Fibroblast of lung (primary cell): ENCODE measurements at regions not wholly inside any gene's neighbourhood (a gene's known extent, or its start where the extent isn't known, plus 50 kb on each side); places are given as distances from the start of the nearest gene placed in this dataset.

Experiments used
- DNase-seq, 2 donors: peaks; one replicate each; pipeline versions ENCODE4 v3.0.0 to v3.0.0-alpha.2; 2010; ENCODE audit warnings: low read depth in 2 of 2
- H2AFZ ChIP-seq: 2 replicates; pipeline ENCODE4 v1.5.1; 2012; ENCODE audit warnings: low read length, control low read depth, inconsistent platforms
- H3K27ac ChIP-seq: 2 replicates; pipeline ENCODE4 v1.5.1; 2011; ENCODE audit warnings: low read length, control low read depth; ENCODE audit not compliant: insufficient read depth
- H3K27me3 ChIP-seq: 2 replicates; pipeline ENCODE4 v1.5.1; 2011; ENCODE audit warnings: mild to moderate bottlenecking, low read length; ENCODE audit not compliant: control insufficient read depth, insufficient read depth
- H3K36me3 ChIP-seq: 2 replicates; pipeline ENCODE4 v1.5.1; 2011; ENCODE audit warnings: low read length; ENCODE audit not compliant: control insufficient read depth, insufficient read depth
- H3K4me1 ChIP-seq: 2 replicates; pipeline ENCODE4 v1.5.1; 2011; ENCODE audit warnings: low read length; ENCODE audit not compliant: control insufficient read depth, insufficient read depth; ENCODE audit errors: extremely low read depth
- H3K4me2 ChIP-seq: 2 replicates; pipeline ENCODE4 v1.5.1; 2011; ENCODE audit warnings: low read length, control low read depth; ENCODE audit not compliant: insufficient read depth; ENCODE audit errors: extremely low read depth
- H3K4me3 ChIP-seq, 4 experiments: fragments of 200-600 bp in 1 of 4; sonication (generic) in 1 of 4; replicated peaks in 1 of 4; 2 replicates each; pipeline ENCODE4 v1.5.1; 2011 to 2016; ENCODE audit warnings: low read length in 4 of 4, low read depth in 3 of 4, mild to moderate bottlenecking in 3 of 4, control low read depth in 2 of 4, inconsistent platforms in 1 of 4, mixed read lengths in 1 of 4; ENCODE audit not compliant: insufficient read depth in 1 of 4; ENCODE audit errors: control extremely low read depth in 1 of 4
- H3K79me2 ChIP-seq: 2 replicates; pipeline ENCODE4 v1.5.1; 2012; ENCODE audit warnings: mild to moderate bottlenecking, low read length, inconsistent platforms; ENCODE audit not compliant: control insufficient read depth, insufficient read depth
- H3K9ac ChIP-seq: 2 replicates; pipeline ENCODE4 v1.5.1; 2011; ENCODE audit warnings: mild to moderate bottlenecking, low read length, control low read depth; ENCODE audit not compliant: insufficient read depth
- H3K9me3 ChIP-seq: 2 replicates; pipeline ENCODE4 v1.5.1; 2012; ENCODE audit warnings: low read depth, low read length; ENCODE audit not compliant: control insufficient read depth, insufficient read depth
- H4K20me1 ChIP-seq: 2 replicates; pipeline ENCODE4 v1.5.1; 2011; ENCODE audit warnings: low read length; ENCODE audit not compliant: control insufficient read depth, insufficient read depth; ENCODE audit errors: extremely low read depth
- EZH2 ChIP-seq: IDR thresholded peaks from 2 replicates; pipeline ENCODE4 v1.5.1; 2012; ENCODE audit warnings: low read length, control low read depth, mild to moderate bottlenecking; ENCODE audit errors: missing control alignments
- TF ChIP-seq, protein P1 (sequence below), 2 donors: IDR thresholded peaks in 1 of 2; conservative IDR thresholded peaks in 1 of 2; 1 replicate in 1 of 2; 2 replicates in 1 of 2; pipeline ENCODE4 v1.5.1; 2011 to 2012; ENCODE audit warnings: low read length in 2 of 2, control low read depth in 1 of 2, inconsistent platforms in 1 of 2, low read depth in 1 of 2, mild to moderate bottlenecking in 1 of 2

DNA sequence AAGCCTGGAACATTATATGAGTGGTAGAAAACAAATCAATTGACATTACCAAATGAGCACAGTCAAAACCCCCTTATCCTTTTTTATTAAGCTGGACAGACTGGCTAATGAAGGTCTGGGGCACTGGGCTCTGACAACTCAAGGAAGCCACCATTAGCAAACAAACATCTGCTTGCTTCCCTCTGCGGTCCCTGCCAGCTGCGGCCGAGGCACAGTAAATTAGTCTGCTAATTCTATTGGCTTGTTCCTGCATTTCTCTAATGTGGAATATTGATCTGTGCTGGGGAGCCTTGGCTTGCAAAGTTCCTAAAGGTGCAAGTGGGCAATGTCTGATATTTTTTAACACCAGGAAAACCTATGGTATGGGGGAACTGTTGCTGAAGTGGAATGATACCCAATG lies 300.3 kb downstream of the MTX2 start:
- no peak for TF ChIP-seq EZH2
- TF ChIP-seq, protein P1, sequence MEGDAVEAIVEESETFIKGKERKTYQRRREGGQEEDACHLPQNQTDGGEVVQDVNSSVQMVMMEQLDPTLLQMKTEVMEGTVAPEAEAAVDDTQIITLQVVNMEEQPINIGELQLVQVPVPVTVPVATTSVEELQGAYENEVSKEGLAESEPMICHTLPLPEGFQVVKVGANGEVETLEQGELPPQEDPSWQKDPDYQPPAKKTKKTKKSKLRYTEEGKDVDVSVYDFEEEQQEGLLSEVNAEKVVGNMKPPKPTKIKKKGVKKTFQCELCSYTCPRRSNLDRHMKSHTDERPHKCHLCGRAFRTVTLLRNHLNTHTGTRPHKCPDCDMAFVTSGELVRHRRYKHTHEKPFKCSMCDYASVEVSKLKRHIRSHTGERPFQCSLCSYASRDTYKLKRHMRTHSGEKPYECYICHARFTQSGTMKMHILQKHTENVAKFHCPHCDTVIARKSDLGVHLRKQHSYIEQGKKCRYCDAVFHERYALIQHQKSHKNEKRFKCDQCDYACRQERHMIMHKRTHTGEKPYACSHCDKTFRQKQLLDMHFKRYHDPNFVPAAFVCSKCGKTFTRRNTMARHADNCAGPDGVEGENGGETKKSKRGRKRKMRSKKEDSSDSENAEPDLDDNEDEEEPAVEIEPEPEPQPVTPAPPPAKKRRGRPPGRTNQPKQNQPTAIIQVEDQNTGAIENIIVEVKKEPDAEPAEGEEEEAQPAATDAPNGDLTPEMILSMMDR (conservative IDR thresholded peaks at IDR 0.05 in 1 of 2, IDR thresholded peaks at IDR 0.05 in 1 of 2; ENCODE audit: low read depth in 1 of 2, low read length in 2 of 2), result no peak
- H3K9ac ChIP-seq, result no peak overlapping the region
- H3K4me3 ChIP-seq, result no peak overlapping the region
- no peak for DNase-seq
- no peaks in the 10 kb centered on the region for H3K36me3 ChIP-seq
- no peak overlapping the region for H3K27ac ChIP-seq
- H2AFZ ChIP-seq, result no peak overlapping the region
- H3K9me3 ChIP-seq, result no peaks in the 10 kb centered on the region
- H3K79me2 ChIP-seq, result no peaks in the 10 kb centered on the region
- H4K20me1 ChIP-seq, result no peaks in the 10 kb centered on the region
- no peak overlapping the region for H3K4me2 ChIP-seq
- peaks cover 4% of the 10 kb centered on the region for H3K27me3 ChIP-seq
- H3K4me1 ChIP-seq, result no peaks in the 10 kb centered on the region

DNA sequence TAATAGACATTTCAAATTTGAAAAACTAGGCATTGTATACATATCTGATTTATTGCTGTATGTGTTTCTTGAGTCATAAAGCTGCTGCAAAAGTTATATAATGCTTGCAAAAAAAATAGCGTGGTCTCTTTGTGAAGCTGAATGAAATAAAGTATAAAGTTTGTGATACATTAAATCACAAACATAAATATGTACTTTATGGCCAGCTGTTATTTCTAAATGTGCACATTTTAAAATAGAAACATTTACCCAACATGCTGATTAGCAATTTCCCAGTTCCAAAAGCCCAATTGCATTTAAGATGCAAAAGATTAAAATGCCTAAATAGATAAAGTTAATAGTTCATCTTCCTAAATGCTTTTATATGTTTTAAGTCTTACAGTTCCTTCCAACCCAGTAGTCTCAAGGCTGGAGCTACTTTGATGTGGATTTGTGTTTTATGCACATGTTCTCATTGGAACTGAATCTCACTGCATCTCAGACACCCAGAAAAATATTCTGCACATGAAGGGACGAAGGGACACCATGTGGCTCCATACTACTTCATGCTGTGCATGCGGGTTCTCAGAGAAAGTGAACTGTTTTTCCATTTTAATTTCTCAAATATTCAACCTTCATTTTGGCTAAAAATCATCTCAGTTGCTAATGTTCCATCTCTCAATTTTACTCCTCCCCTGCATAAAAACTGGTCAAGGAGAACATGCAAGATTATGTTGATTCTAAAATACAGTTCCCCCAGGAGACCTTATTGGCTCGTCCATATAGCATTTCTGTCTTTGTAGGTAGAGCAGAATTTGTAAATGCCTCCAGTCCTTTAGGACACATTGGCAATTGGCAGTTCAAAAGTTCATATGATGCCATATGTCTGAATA lies 304.6 kb downstream of the MTX2 start:
- H4K20me1 ChIP-seq, result no peaks in the 10 kb centered on the region
- no peaks in the 10 kb centered on the region for H3K36me3 ChIP-seq
- H3K79me2 ChIP-seq, result no peaks in the 10 kb centered on the region
- TF ChIP-seq EZH2, result no peak
- H2AFZ ChIP-seq, result no peak overlapping the region
- no peak overlapping the region for H3K9ac ChIP-seq
- no peak overlapping the region for H3K27ac ChIP-seq
- H3K4me1 ChIP-seq, result no peaks in the 10 kb centered on the region
- H3K4me2 ChIP-seq, result no peak overlapping the region
- H3K27me3 ChIP-seq, result no peaks in the 10 kb centered on the region
- no peaks in the 10 kb centered on the region for H3K9me3 ChIP-seq
- no peak overlapping the region for H3K4me3 ChIP-seq
- DNase-seq, result no peak

DNA sequence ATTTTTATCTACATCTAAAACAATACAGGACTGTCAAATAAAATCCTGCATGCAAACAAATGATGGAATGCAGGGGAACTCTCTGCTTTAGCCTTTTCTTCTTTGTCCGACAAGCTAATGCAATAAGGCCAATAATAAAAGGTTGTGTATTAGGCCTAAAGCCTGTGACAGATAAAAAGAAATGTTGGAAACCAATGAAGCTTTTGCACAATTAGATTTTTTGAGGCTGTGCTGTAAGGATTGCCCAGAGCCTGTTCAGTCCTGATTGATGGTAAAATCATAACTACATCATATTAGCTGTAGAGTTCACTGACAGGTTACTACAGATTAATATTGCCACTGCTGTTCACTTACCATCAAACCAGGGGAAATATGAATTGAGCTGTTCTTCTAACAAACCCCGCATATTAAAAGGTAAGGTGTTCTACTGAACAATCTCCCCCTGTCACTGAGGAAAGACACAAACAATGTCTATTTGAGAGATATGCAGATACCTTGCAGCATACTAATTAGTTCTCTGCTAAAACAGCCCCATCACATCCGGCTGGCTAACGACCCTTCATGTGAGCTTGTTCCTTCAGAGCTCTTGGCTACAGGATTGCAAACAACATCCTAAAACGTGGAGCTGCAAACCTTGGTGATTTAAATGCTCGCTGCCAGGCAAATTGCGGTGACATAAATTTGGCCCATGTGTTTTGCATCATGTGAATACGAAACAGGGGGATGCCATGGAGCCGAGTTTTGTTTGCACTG lies 305.4 kb downstream of the MTX2 start:
- H3K27me3 ChIP-seq, result no peaks in the 10 kb centered on the region
- no peaks in the 10 kb centered on the region for H4K20me1 ChIP-seq
- H3K4me1 ChIP-seq, result no peaks in the 10 kb centered on the region
- H3K27ac ChIP-seq, result no peak overlapping the region
- no peaks in the 10 kb centered on the region for H3K79me2 ChIP-seq
- DNase-seq, result no peak
- H3K36me3 ChIP-seq, result no peaks in the 10 kb centered on the region
- H3K9me3 ChIP-seq, result no peaks in the 10 kb centered on the region
- no peak overlapping the region for H3K9ac ChIP-seq
- TF ChIP-seq EZH2, result no peak
- TF ChIP-seq, protein P1 (conservative IDR thresholded peaks at IDR 0.05 in 1 of 2, IDR thresholded peaks at IDR 0.05 in 1 of 2; ENCODE audit: low read depth in 1 of 2, low read length in 2 of 2), result no peak
- no peak overlapping the region for H2AFZ ChIP-seq
- H3K4me3 ChIP-seq, result no peak overlapping the region
- H3K4me2 ChIP-seq, result no peak overlapping the region
